ENCODE measurements at regions not wholly inside any gene's neighbourhood (a gene's known extent, or its start where the extent isn't known, plus 50 kb on each side); places are given as distances from the start of the nearest gene placed in this dataset.

GRCh38 chr3:31357451-31357850, 175.3 kb upstream of the STT3B start:
- no peak for DNase-seq

GRCh38 chr3:31358473-31359070, 174.2 kb upstream of the STT3B start:
- no peak for DNase-seq

- no peak for DNase-seq
Observed at GRCh38 chr3:31361371-31362273, 171.1 kb upstream of the STT3B start.

- no peak for DNase-seq
Observed at GRCh38 chr3:31364188-31364587, 168.5 kb upstream of the STT3B start.

GRCh38 chr3:31364711-31365110, 168.0 kb upstream of the STT3B start:
- DNase-seq: no peak

GRCh38 chr3:31367518-31367917, 165.2 kb upstream of the STT3B start:
- DNase-seq: no peak

GRCh38 chr3:31369637-31370379, 162.9 kb upstream of the STT3B start:
- no peak for DNase-seq

- DNase-seq: no peak
Observed at GRCh38 chr3:31370380-31370666, 162.4 kb upstream of the STT3B start.

- no peak for DNase-seq
Observed at GRCh38 chr3:31370681-31371080, 162.0 kb upstream of the STT3B start.

- DNase-seq: no peak
Observed at GRCh38 chr3:31371484-31372177, 161.1 kb upstream of the STT3B start.

- DNase-seq: no peak
Observed at GRCh38 chr3:31373681-31374080, 159.0 kb upstream of the STT3B start.

GRCh38 chr3:31377045-31377642, 155.6 kb upstream of the STT3B start:
- DNase-seq: no peak

GRCh38 chr3:31378231-31378630, 154.5 kb upstream of the STT3B start:
- no peak for DNase-seq

GRCh38 chr3:31379598-31379997, 153.1 kb upstream of the STT3B start:
- DNase-seq: no peak

GRCh38 chr3:31382856-31383255, 149.9 kb upstream of the STT3B start:
- DNase-seq: no peak

GRCh38 chr3:31384117-31384516, 148.6 kb upstream of the STT3B start:
- DNase-seq: no peak

GRCh38 chr3:31389939-31390338, 142.8 kb upstream of the STT3B start:
- no peak for DNase-seq

- no peak for DNase-seq
Observed at GRCh38 chr3:31390466-31390865, 142.3 kb upstream of the STT3B start.

GRCh38 chr3:31391150-31391549, 141.6 kb upstream of the STT3B start:
- DNase-seq: no peak

GRCh38 chr3:31392568-31392967, 140.2 kb upstream of the STT3B start:
- no peak for DNase-seq

GRCh38 chr3:31399271-31399670, 133.5 kb upstream of the STT3B start:
- no peak for DNase-seq

- DNase-seq: no peak
Observed at GRCh38 chr3:31402117-31402516, 130.6 kb upstream of the STT3B start.

- DNase-seq: no peak
Observed at GRCh38 chr3:31403197-31403596, 129.5 kb upstream of the STT3B start.
